WTC11 (cell line): ENCODE measurements at regions not wholly inside any gene's neighbourhood (a gene's known extent, or its start where the extent isn't known, plus 50 kb on each side); places are given as distances from the start of the nearest gene placed in this dataset.
A peak's percentile ranks its signal among the peaks of the same experiment; 100 is the strongest.

ENCODE experiments used
- ATAC-seq: fragments of 200-7000 bp; cut with Tn5 transposase; 2 replicates; pipeline ENCODE4 v1.10.0; 2021; ENCODE audit warnings: mild to moderate bottlenecking, moderate library complexity
- CTCF ChIA-PET: fragments of 300-600 bp; sonication (Branson Sonifier 250); formaldehyde crosslinking; loops from one replicate; lab custom pipeline; 2021; ENCODE audit warnings: antibody characterized with exemption; lab: Charles Lee
- POLR2A ChIA-PET: fragments of 350-600 bp; sonication (Branson Sonifier 250); formaldehyde crosslinking; loops from one replicate; lab custom pipeline; 2021; ENCODE audit warnings: antibody characterized with exemption; lab: Charles Lee
- DNase-seq: peaks from one replicate; pipeline ENCODE4 v3.0.0; 2021; ENCODE audit warnings: low spot score
- H3K27ac Mint-ChIP-seq: 2 replicates; pipeline ENCODE4 v1.8.0; 2021; ENCODE audit warnings: mixed read lengths
- H3K27me3 Mint-ChIP-seq: 2 replicates; pipeline ENCODE4 v1.8.0; 2021; ENCODE audit warnings: low read depth, mild to moderate bottlenecking, moderate library complexity, mixed read lengths
- H3K36me3 Mint-ChIP-seq: 2 replicates; pipeline ENCODE4 v1.8.0; 2021; ENCODE audit warnings: mixed read lengths
- H3K4me1 Mint-ChIP-seq: 2 replicates; pipeline ENCODE4 v1.8.0; 2022; ENCODE audit warnings: mixed read lengths
- H3K4me3 Mint-ChIP-seq: 2 replicates; pipeline ENCODE4 v1.8.0; 2021; ENCODE audit warnings: mild to moderate bottlenecking, moderate library complexity, mixed read lengths
- H3K9me3 Mint-ChIP-seq: 2 replicates; pipeline ENCODE4 v1.8.0; 2021; ENCODE audit warnings: mixed read lengths
- ARID4B ChIP-seq: sonication (generic); formaldehyde crosslinking; IDR thresholded peaks from 2 replicates; pipeline ENCODE4 v1.8.0; 2023; ENCODE audit warnings: missing genetic modification reagents, mild to moderate bottlenecking, borderline replicate concordance
- ATF2 ChIP-seq: sonication (generic); formaldehyde crosslinking; IDR thresholded peaks from 2 replicates; pipeline ENCODE4 v1.8.1; 2022; ENCODE audit warnings: low read depth, missing genetic modification reagents, borderline replicate concordance
- CTCF ChIP-seq: fragments of 200-600 bp; IDR thresholded peaks from 2 replicates; pipeline ENCODE4 v1.8.0; 2022; ENCODE audit warnings: antibody characterized with exemption
- ELF4 ChIP-seq: sonication (generic); formaldehyde crosslinking; IDR thresholded peaks from 2 replicates; pipeline ENCODE4 v1.8.1; 2022; ENCODE audit warnings: low read depth, mild to moderate bottlenecking, moderate library complexity, missing genetic modification reagents
- FOXK1 ChIP-seq: sonication (generic); formaldehyde crosslinking; IDR thresholded peaks from 2 replicates; pipeline ENCODE4 v1.8.0; 2022; ENCODE audit warnings: mild to moderate bottlenecking, moderate library complexity, missing genetic modification reagents
- GRHL2 ChIP-seq: fragments of 250-450 bp; sonication (Bioruptor Pico); IDR thresholded peaks from 2 replicates; pipeline ENCODE4 v1.8.0; 2022; ENCODE audit warnings: mild to moderate bottlenecking, moderate library complexity; ENCODE audit not compliant: insufficient replicate concordance, severe bottlenecking
- HMGXB4 ChIP-seq: sonication (generic); formaldehyde crosslinking; IDR thresholded peaks from 2 replicates; pipeline ENCODE4 v1.8.1; 2023; ENCODE audit warnings: mild to moderate bottlenecking, moderate library complexity, missing genetic modification reagents
- KAT7 ChIP-seq: sonication (generic); formaldehyde crosslinking; IDR thresholded peaks from 2 replicates; pipeline ENCODE4 v1.8.1; 2023; ENCODE audit warnings: missing genetic modification reagents, mild to moderate bottlenecking, borderline replicate concordance
- MAX ChIP-seq: sonication (generic); formaldehyde crosslinking; IDR thresholded peaks from 2 replicates; pipeline ENCODE4 v1.8.0; 2022; ENCODE audit warnings: mild to moderate bottlenecking, missing genetic modification reagents
- PRDM15 ChIP-seq: sonication (generic); formaldehyde crosslinking; IDR thresholded peaks from 2 replicates; pipeline ENCODE4 v1.8.0; 2022; ENCODE audit warnings: missing genetic modification reagents
- PRRX2 ChIP-seq: fragments of 250-450 bp; sonication (Bioruptor Pico); IDR thresholded peaks from 2 replicates; pipeline ENCODE4 v1.8.0; 2021; ENCODE audit warnings: mild to moderate bottlenecking
- RELA ChIP-seq: sonication (generic); formaldehyde crosslinking; IDR thresholded peaks from 2 replicates; pipeline ENCODE4 v1.8.1; 2022; ENCODE audit warnings: missing genetic modification reagents, mild to moderate bottlenecking, borderline replicate concordance
- SOX15 ChIP-seq: fragments of 250-450 bp; sonication (Bioruptor Pico); IDR thresholded peaks from 2 replicates; pipeline ENCODE4 v1.9.0; 2021; ENCODE audit warnings: mild to moderate bottlenecking
- SP1 ChIP-seq: sonication (generic); formaldehyde crosslinking; conservative IDR thresholded peaks from 2 replicates; pipeline ENCODE4 v1.8.1; 2022; ENCODE audit warnings: missing genetic modification reagents
- ZNF138 ChIP-seq: sonication (generic); formaldehyde crosslinking; conservative IDR thresholded peaks from 2 replicates; pipeline ENCODE4 v1.8.1; 2022; ENCODE audit warnings: mild to moderate bottlenecking, moderate library complexity, missing genetic modification reagents
- ZNF263 ChIP-seq: sonication (generic); formaldehyde crosslinking; IDR thresholded peaks from 2 replicates; pipeline ENCODE4 v1.8.1; 2022; ENCODE audit warnings: low read depth, mild to moderate bottlenecking, moderate library complexity, missing genetic modification reagents

GRCh38 chr6:56852260-56853010, 102.5 kb upstream of the BEND6 start:
- Mint-ChIP-seq H3K27ac (peak overlapping the region; percentile 96), H3K36me3 (peaks cover 4% of the 10 kb centered on the region; the same call in 1 of the 2 replicates), H3K27me3 (no peaks in the 10 kb centered on the region; the same call in 1 of the 2 replicates), H3K4me3 (peak overlapping the region; percentile 94), H3K4me1 (peaks cover 47% of the 10 kb centered on the region), H3K9me3 (no peaks in the 10 kb centered on the region)
- CTCF ChIA-PET, result interaction anchor here (0.5 to 4.2 kb wide), 18 partner anchors 9 to 464 kb away, joined by 3 to 66 read pairs (median 6); no protein-coding TSS in a partner anchor
- DNase-seq (no peak), ATAC-seq (no peak)
- TF ChIP-seq ARID4B (CRISPR knock-in tag) (no peak), GRHL2 (CRISPR knock-in tag) (no peak), PRDM15 (CRISPR knock-in tag) (no peak)
- POLR2A ChIA-PET, result interaction anchor here (0.8 kb wide), 1 partner anchor 8 kb away, joined by 3 read pairs; no protein-coding TSS in a partner anchor

- no peaks in the 10 kb centered on the region; the same call in 1 of the 2 replicates for H3K27me3 Mint-ChIP-seq
- peak overlapping the region; percentile 94 for H3K4me3 Mint-ChIP-seq
- peak; percentile 76 for ATAC-seq
- peaks cover 50% of the 10 kb centered on the region for H3K4me1 Mint-ChIP-seq
- ChIA-PET CTCF (interaction anchor here (0.5 to 4.2 kb wide), 54 partner anchors 8 to 465 kb away, joined by 3 to 66 read pairs (median 4); partner anchors contain the start of gene DST), POLR2A (interaction anchor here (0.8 kb wide), 1 partner anchor 7 kb away, joined by 3 read pairs; no protein-coding TSS in a partner anchor)
- TF ChIP-seq ATF2 (CRISPR knock-in tag) (no peak), ZNF263 (CRISPR knock-in tag) (no peak), HMGXB4 (0 out of 2 replicates have a peak, but pooled peaks have one; percentile 19), RELA (no peak), SP1 (CRISPR knock-in tag) (0 out of 2 replicates have a peak, but pooled peaks have one; percentile 17), SOX15 (CRISPR knock-in tag) (no peak), FOXK1 (CRISPR knock-in tag) (0 out of 2 replicates have a peak, but pooled peaks have one; percentile 27), PRRX2 (CRISPR knock-in tag) (no peak), ZNF138 (CRISPR knock-in tag) (no peak), ELF4 (CRISPR knock-in tag) (no peak), KAT7 (CRISPR knock-in tag) (no peak), MAX (CRISPR knock-in tag) (no peak), CTCF (peak; percentile 25; the same call in 1 of the 2 replicates)
- H3K9me3 Mint-ChIP-seq, result no peaks in the 10 kb centered on the region
- peak overlapping the region; percentile 96 for H3K27ac Mint-ChIP-seq
- peak; percentile 19 for DNase-seq
- peaks cover 4% of the 10 kb centered on the region; the same call in 1 of the 2 replicates for H3K36me3 Mint-ChIP-seq
Observed at GRCh38 chr6:56851541-56852259, 103.2 kb upstream of the BEND6 start.
